Type B pancreatic cell (in vitro differentiated cells): ENCODE measurements at regions not wholly inside any gene's neighbourhood (a gene's known extent, or its start where the extent isn't known, plus 50 kb on each side); places are given as distances from the start of the nearest gene placed in this dataset.

Source experiments
- DNase-seq: peaks from one replicate; pipeline ENCODE4 v3.0.0; 2021; ENCODE audit warnings: mixed read lengths; ENCODE audit not compliant: unreplicated experiment; ENCODE audit errors: extremely low spot score
- H3K27ac Mint-ChIP-seq: 2 replicates; pipeline ENCODE4 v1.8.0; 2021; ENCODE audit warnings: mild to moderate bottlenecking, mixed read lengths
- H3K27me3 Mint-ChIP-seq: 2 replicates; pipeline ENCODE4 v1.8.0; 2021; ENCODE audit warnings: mixed read lengths
- H3K36me3 Mint-ChIP-seq: 2 replicates; pipeline ENCODE4 v1.8.0; 2021; ENCODE audit warnings: mixed read lengths
- H3K4me1 Mint-ChIP-seq: one replicate; pipeline ENCODE4 v1.8.0; 2021; ENCODE audit warnings: mixed read lengths; ENCODE audit not compliant: unreplicated experiment
- H3K4me3 Mint-ChIP-seq: 2 replicates; pipeline ENCODE4 v1.8.0; 2021; ENCODE audit warnings: mild to moderate bottlenecking, mixed read lengths
- H3K9me3 Mint-ChIP-seq: 2 replicates; pipeline ENCODE4 v1.8.0; 2021; ENCODE audit warnings: mixed read lengths
- CTCF ChIP-seq: fragments of 200-600 bp; sonication (generic); conservative IDR thresholded peaks from 2 replicates; pipeline ENCODE4 v1.5.0; 2021; ENCODE audit warnings: antibody characterized with exemption, mild to moderate bottlenecking

DNA sequence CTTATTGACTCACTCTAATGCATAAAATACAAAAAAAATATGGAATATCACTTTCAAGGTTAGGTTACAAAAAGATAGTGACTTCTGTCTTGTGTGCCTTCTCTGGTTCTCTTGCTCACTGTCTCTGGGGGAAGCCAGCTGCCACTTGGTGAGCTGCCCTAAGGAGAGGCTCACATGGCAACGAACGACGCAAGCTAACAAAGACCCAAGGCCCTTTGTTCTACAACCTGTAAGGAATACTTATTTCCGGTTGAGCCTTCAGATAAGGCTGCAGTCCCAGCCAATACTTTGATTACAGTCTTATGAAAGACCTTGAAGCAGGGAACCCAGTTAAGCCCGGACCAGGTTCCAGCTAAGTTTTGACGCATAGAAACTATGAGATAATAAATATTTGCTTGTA, 242.4 kb upstream of the TBX3 start:
- H3K4me3 Mint-ChIP-seq, result no peak overlapping the region
- no peaks in the 10 kb centered on the region for H3K4me1 Mint-ChIP-seq
- H3K27ac Mint-ChIP-seq, result no peak overlapping the region
- no peak for TF ChIP-seq CTCF
- no peaks in the 10 kb centered on the region for H3K36me3 Mint-ChIP-seq
- DNase-seq, result no peak
- H3K27me3 Mint-ChIP-seq, result no peaks in the 10 kb centered on the region
- peaks cover 6% of the 10 kb centered on the region for H3K9me3 Mint-ChIP-seq

DNA sequence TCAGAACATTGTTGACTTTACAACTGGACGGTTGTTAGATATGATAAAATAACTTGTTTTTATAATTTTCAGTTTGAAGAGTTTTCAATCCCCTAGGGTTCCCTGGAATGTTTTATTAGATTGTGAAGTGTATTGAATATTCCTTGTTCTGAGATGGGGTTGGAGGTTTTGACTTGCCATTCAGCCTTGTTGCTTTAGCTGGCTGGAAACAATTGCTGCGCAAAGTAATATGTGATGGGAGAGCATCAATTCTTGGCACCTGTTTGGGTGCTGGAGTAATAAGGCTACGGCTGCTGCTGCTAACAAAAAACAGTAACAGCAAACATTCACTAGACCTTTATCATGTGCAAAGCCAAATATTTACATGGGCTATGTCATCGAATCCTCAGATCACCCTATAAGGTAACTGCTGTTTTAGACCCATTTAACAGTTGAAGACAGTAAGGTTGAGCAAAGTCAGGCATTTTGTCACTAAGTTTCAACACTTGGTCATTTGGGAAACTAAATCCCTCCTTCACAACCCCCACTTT, 241.0 kb upstream of the TBX3 start:
- H3K27me3 Mint-ChIP-seq, result no peaks in the 10 kb centered on the region
- H3K36me3 Mint-ChIP-seq, result no peaks in the 10 kb centered on the region
- H3K4me3 Mint-ChIP-seq, result no peak overlapping the region
- no peak for DNase-seq
- no peak for TF ChIP-seq CTCF
- peaks cover 4% of the 10 kb centered on the region for H3K4me1 Mint-ChIP-seq
- H3K27ac Mint-ChIP-seq, result no peak overlapping the region
- H3K9me3 Mint-ChIP-seq, result peaks cover 6% of the 10 kb centered on the region

DNA sequence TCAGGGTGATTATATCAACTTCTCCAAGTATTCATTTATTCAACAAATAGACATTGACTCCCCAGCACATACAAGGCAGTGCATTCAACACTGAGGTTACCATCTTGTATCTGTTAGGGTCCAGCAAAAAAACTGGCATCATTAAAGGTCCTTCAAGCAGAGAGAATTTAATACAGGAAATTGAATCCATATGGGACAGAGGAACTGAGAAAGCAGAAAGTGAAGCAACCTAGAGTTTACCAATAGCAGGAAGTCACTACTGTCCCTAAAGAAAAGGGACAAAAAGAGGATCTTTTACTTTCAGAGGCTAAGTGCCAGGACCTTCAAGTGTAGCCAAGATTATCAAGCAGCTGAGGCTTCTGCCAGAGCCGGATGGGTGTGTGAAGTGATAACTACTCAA, 237.8 kb upstream of the TBX3 start:
- Mint-ChIP-seq H3K9me3 (peaks cover 11% of the 10 kb centered on the region), H3K27me3 (no peaks in the 10 kb centered on the region), H3K36me3 (no peaks in the 10 kb centered on the region), H3K27ac (no peak overlapping the region), H3K4me1 (peaks cover 18% of the 10 kb centered on the region), H3K4me3 (no peak overlapping the region)
- no peak for TF ChIP-seq CTCF
- DNase-seq, result no peak

GRCh38 chr12:114920771-114921554, 237.0 kb upstream of the TBX3 start:
- TF ChIP-seq CTCF, result no peak
- DNase-seq, result no peak
- Mint-ChIP-seq H3K4me3 (no peak overlapping the region), H3K27me3 (no peaks in the 10 kb centered on the region), H3K9me3 (peaks cover 7% of the 10 kb centered on the region), H3K27ac (no peak overlapping the region), H3K36me3 (no peaks in the 10 kb centered on the region), H3K4me1 (peaks cover 25% of the 10 kb centered on the region)

DNA sequence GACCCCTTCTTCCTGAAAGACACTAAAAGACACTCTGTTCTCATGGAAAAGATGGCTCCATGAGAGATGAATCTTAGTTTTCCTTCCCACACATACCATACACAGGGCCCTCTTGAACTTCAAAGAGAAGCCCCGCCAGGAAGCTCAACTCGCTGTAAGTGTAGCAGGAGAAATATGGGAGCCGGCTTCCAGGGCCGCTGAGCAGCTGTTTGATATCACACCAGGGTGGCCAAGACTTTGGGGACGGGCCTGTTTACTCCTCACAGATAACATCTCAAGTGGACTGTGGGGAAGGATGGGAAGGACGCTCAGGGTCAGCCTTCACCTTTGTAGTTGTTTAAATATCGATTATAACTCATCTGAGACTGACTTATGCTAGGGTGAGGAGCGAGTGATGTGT, 235.5 kb upstream of the TBX3 start:
- Mint-ChIP-seq H3K36me3 (no peaks in the 10 kb centered on the region), H3K27ac (no peak overlapping the region), H3K27me3 (no peaks in the 10 kb centered on the region), H3K4me1 (peaks cover 35% of the 10 kb centered on the region), H3K9me3 (peaks cover 5% of the 10 kb centered on the region), H3K4me3 (no peak overlapping the region)
- TF ChIP-seq CTCF, result no peak
- DNase-seq, result no peak
